ENCODE measurements at regions not wholly inside any gene's neighbourhood (a gene's known extent, or its start where the extent isn't known, plus 50 kb on each side); places are given as distances from the start of the nearest gene placed in this dataset.
"Not testable (repeated sequence)": the region's sequence is repeated elsewhere in the genome, so short reads cannot be mapped to it uniquely, and the experiment has no call there.

DNA sequence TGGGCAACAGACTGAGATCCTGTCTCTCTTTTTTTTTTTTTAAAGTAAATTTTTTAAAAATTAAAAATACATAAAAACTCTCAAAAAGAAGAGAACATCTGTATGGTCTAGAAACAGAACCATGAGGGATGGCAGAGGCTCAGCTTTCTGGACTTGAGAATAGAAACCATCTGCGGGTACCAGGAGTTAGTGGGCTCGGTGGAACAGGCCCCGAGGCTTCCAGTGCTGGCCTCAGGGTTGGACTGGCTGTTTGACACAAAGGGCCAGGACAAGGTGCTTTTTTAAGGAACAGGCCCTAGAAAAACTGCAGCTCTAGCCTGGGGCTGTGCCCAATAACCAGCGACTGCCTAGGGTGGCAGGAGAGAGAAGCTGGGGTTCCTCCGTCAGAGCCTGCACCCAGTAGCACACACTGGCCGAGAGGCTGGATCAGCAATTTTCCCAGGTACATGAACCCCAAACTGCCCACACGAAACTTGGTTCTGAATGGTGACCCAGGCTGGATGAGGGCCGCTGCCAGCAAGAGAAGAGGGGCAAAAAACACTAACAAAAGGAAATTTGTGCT lies 131.0 kb upstream of the OLIG3 start:
- DNase-seq = no peak

DNA sequence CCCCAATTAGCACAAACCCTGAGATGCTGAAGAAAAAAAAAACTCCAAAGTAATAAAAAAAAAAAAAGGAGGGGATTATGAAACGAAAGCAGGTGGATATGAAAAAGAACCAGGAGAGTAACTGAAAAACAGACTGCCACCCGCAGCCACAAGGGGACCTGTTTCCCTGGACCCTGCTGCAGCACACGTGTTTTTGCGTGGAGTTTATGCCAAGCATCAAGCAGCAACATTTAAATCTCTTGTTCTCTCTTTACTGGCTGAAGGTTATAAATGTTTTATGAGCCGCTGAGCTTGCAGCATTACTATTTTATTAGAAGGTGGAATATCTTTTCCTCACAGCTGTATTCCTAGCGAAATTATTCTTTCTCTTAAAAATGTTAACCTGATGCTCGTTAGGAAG lies 131.6 kb upstream of the OLIG3 start:
- DNase-seq = no peak

DNA sequence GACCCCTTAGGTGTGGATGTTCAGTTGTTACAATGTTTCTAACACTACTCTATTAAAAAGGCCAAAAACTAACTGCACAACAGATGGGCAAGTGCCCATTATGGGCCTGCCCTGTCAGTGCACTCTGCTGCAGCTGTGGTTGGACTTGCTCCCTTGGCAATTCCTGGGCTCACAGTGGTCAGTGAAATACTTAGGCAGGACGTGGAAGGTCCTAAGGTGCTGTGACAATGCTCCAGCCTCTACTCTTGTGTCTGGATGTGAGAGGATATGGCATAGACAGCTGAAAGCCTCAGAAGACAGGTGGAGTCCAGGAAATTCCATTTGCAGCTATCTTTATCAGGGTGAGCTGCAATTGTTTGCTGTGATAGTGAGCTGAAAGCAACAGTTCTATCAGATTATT lies 136.5 kb upstream of the OLIG3 start:
- no peak for DNase-seq

DNA sequence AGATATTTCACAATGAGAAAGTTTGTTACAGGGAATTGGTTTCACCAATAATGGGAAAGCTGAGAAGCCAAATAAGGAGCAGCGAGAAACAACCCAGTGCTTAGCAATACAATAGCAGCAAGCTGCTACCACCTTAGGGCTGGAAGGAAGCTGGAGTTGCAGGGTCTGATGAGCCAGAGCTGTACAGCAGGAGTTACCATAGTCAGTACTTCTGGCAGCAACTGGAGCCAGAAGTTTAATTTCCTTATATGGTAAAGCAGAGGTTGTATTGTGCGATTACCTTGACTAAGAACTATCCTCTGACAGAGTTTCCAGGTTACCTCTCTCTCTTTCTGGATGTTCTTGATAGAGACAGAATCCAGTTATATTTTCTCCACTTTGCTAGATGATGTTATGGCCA lies 137.1 kb upstream of the OLIG3 start:
- DNase-seq = no peak

DNA sequence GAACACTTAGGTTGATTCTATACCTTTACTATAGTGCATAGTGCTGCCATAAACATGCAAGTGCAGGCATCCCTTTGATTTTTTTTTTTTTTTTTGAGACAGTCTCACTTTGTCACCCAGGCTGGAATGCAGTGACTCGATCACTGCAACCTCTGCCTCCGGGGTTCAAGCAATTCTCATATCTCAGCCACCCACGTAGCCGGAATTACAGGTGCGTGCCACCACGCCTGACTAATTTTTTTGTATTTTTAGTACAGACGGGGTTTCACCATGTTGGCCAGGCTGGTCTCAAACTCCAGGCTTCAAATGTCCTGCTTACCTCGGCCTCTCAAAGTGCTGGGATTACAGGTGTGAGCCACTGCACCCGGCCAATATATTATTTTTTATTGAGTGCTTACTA lies 140.0 kb upstream of the OLIG3 start:
- DNase-seq = not testable (repeated sequence)

DNA sequence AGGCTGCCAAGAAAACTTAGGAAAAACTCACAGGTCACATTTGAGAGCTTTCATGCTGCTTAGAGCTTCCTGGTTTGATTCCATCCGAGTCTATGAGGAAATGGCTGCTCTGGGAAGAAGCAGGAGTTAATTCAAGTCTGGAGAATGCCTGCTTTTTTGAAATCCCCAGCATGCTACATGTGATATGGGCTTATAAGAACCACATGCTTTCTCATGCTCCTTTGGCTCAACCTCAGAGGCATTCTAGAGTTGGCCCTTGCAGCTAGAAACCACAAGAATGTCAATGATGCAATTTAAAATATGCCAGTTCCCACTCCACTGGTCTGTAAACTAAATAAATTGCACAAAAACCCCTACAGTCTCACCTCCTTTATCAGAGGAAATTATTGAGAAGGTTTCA lies 142.9 kb upstream of the OLIG3 start:
- no peak for DNase-seq

DNA sequence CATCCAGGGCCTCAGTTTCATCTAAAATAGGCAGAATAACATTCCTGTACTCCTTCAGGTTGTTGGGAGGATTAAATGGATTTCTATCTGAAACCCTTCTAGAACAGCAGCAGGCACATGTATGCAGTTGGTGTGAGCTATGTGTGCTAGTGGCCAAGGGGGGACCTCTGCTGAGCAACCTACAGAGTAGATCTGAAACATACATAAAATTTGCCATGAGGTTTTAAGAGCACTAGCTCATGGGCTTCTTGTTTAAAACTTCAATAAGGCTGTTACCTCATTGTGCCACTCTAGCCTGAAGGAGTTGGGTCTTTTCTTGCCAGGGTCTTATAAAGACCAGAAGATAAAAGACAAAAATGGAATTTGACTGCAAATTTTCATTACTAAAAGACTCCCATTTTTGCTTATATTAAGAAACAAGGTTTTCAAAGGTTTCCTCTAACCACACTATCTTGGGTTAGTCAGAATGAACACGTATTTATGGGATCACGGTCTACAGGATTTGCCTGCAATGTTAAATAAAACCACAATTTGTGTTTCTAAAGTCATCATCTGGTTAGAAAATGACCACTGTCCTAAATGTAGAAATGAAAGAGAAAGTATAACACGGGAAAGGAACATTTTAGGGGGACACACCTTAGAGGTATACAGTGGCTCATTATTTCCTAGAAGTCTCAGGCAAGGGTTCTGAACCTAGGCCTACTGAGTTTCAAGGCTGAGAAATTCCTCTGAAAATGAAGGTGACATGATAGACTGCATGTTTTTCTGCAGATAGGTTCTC lies 144.9 kb upstream of the OLIG3 start:
- no peak for DNase-seq

DNA sequence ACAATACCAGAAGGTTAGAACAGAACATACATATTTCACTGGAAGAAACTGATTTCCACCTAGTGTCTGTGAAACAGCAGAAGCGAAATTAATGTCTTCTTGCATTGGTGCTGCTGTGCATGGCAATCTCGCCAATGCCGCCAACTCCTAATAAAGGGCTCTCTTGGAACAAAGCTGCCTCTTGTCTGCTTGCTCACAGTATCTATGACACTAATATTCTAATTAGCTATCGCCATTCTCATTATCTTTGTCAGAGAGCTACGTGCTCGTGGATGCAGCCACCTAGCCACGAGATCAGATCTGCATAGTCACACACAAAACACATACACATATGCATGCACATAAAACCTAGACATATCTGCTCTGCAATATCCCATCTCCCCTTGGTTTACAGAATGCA lies 145.9 kb upstream of the OLIG3 start:
- no peak for DNase-seq

DNA sequence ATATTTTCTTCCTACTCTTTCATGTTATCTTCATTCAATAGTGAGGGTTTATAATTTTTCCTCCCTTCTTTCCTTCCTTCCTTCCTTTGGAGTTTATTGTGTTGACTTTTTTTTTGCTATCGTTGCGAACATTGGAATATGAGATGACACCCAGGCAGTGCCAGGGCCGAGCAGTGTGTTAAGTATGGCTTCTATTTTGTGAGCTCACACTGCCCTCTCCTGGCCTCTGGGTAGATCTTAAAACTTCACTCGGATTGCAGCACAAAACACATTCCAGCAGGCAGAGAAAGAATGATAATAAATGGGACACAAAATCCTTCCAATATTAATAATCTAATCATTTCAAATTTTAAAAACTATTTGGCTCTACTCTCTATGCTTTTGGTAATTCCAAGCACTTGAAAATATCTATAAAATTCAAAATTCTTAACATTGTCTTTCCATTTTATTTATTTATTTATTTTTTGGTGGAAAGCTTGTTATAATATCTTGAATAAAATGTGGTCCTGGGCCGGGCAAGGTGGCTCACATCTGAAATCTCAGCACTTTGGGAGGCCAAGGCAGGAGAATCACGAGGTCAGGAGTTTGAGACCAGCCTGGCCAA lies 147.4 kb upstream of the OLIG3 start:
- DNase-seq = peak; percentile 76

DNA sequence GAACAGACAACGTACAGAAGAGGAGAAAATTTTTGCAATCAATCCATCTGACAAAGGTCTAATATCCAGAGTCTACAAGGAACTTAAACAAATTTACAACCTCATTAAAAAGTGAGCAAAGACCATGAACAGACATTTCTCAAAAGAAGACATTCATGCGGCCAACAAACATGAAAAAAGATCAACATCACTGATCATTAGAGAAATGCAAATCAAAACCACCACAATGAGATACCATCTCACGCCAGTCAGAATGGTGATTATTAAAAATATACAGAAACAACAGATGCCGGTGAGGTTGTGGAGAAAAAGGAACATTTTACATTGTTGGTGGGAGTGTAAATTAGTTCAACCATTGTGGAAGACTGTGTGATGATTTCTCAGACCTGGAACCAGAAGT lies 149.0 kb upstream of the OLIG3 start:
- not testable (repeated sequence) for DNase-seq

DNA sequence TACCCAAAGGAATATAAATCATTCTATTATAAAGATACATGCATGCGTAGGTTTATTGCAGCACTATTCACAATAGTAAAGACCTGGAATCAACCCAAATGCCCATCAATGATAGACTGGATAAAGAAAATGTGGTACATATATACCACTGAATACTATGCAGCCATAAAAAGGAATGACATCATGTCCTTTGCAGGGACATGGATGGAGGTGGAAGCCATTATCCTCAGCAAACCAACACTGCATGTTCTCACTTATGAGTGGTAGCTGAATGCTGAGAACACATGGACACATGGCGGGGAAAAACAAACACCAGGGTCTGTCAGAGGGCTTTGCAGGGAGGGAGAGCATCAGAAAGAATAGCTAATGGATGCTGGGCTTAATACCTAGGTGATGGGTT lies 149.4 kb upstream of the OLIG3 start:
- DNase-seq = not testable (repeated sequence)

DNA sequence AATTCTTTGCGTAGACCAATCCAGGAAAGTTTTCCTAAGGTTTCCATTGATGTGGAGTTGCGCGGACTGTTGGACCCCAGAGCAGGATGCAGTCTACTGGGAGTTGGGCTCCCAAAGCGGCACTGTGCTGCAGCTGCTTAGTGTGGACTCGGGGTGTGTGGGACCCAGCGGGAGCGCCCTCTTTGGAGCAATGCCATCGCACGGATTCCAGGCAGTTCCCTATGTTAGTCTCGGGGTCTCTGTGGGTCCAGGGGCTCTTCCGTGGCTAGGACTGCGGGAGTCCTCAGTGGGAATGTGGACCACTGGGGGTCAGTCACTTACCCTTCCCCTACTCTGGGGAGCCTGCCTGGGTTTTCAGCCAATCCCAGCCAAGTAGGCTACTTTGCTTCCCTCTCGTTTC lies 151.7 kb upstream of the OLIG3 start:
- DNase-seq = no peak

DNA sequence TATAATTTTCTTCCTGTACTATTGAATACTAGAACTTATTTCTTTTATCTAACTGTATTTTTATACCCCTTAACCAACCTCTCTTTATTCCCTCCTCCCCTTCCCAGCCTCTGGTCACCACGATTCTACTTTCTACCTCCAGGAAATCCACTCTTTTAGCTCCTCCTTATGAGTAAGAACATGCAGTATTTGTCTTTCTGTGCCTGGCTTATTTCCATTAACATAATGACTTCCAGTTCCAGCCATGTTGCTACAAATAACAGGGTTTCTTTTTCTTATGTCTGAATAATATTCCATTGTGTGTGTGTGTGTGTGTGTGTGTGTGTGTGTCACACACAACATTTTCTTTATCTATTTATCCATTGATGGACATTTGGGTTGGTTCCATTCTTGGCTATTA lies 152.3 kb upstream of the OLIG3 start:
- no peak for DNase-seq

DNA sequence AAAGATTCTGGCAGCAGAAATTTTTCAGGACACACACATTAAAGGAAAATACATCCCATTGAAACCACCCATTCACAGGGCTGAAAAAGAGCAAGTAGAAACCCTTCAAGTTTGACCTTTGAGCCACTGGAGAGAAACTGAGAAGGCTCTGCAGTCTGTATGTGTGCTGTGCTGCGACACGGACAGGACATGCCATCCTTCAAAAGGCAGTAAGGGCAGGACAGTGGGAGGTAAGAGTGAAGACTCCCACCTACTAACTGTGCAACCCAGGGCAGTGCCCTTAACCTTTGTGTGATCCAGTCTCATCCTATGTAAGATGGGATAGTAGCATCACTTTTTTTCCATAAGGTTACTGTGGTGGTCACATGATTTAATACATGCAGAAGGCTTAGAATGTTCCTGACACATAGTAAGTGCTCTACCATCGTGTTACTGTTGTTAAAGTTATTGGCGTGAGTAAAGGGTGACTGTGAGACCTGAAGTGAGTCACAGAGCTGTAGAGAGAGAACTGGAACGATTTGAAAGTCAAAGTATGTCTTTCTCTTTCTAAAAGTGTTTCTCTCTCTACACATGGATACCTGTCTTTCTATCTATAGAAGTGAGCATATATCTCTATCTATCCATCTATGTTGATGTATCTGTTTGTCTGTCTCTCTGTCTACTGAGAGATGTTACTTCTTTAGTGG lies 153.7 kb upstream of the OLIG3 start:
- DNase-seq = no peak

DNA sequence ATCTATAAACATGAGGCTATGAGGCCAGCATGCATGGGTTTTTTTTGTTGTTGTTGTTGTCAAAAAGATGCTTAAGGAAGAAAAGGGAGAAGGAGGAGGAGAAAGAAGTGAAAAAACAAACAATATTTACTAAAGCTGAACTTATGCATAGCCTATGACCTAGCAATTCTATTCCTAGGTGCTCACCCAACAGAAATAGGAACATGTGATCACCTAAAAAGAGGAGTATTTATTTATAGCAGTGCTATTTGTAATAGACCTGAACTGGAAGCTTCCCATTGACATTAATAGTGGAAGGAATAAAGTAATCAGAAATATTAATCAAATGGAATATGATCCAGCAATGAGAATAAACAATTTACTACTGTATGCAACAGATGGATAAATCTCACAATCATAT lies 156.5 kb upstream of the OLIG3 start:
- DNase-seq = no peak

DNA sequence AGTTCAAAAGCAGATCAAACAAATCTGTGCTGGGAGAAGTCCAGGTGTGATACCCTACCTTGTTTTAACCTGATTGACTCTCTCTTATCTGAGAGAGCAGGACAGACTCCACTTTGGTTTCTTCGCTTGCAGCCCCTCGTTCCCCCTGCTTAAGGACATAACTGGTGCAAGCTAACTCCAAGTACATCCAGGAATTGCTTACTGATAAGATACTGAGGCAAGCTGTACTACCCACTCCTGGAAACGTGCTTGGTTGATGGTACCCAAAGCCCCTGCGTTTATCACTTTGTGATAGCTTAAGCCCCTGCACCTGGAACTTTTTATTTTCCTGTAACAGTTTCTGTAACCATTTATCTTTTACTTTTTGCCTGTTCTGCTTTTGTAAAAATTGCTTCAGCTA lies 157.0 kb upstream of the OLIG3 start:
- no peak for DNase-seq

DNA sequence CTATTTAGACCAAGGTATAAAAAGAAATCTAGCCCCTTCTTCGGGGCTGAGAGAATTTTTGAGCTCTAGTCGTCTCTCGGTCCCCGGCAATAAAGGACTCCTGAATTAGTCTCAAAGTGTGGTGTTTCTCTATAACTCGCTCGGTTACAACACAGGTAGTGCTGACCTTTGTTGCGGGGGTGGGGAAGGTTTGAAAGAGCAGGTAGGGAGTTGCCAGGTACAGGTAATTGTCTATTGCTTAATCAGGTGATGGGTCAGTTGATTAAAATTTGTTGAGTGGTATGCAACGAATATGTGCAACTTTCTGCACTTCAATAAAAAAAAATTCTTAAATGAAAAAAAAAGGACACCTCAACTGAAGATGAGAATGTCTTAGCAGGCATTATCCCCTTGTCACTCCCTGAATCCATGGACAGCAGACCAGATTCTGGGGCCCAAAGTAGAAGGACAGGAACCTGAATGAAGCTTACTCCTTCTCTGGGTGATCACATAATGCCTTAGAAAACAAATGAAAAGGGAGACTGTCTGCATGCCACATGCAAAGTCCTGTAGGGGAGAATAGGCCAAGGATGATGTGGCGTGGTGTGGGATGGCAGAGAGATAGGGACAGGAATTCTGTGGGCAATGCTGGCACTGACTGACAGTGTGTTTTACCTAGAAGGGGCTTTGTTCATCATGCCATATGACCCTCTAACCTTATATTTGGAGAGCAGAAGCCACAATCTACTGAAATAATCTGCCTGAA lies 157.6 kb upstream of the OLIG3 start:
- DNase-seq = no peak

DNA sequence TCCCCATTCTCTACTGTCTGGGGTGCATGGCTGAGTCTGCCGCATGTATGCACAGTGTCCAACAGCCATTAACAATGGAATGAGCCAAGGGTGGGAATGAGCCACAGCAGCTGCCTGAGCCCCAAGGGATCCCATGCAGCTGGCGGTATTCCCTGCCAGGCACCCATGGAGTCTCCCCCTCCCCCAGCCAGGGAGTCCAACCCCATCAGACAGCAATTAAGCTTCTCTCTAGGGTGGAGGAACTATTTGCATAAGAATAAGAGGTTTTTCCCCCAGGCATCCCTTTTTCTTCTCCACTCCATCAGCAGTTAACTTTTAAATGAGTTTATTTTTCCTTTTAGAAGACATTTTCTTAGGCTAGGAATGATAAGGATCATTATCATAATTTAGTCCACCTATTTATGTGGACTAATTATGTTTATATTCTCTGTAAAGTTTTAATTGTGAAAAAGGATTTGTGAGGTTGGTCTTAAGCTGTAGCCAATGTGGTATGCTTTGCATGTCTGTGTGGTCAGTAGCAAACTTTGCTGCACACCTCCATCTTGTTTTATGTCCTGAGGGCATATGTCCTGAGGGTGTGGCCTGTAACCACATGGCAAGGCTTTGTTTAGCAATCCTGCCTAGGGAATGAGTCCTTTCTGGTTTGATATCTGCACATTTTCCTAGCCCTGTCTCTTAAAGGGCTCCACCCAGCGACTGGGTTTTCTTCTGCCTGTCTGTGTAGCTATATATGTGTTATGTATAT lies 158.9 kb upstream of the OLIG3 start:
- no peak for DNase-seq

DNA sequence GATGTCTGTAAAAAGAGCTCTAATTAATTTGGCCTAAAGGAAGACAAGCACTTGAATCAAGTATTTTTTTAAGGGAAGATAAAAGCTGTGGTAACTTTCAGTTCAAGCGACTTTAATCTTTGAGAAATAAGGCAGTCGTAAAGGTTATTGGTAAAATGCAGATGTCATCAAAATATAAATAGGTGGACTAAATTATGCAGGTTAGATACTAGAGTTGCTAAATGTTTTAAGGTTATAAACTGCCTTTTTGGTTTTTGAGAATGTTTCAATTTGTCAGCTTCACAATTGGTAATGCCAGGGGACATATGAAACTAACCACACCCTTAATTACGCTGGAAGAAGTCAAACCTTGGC lies 159.5 kb upstream of the OLIG3 start:
- no peak for DNase-seq

DNA sequence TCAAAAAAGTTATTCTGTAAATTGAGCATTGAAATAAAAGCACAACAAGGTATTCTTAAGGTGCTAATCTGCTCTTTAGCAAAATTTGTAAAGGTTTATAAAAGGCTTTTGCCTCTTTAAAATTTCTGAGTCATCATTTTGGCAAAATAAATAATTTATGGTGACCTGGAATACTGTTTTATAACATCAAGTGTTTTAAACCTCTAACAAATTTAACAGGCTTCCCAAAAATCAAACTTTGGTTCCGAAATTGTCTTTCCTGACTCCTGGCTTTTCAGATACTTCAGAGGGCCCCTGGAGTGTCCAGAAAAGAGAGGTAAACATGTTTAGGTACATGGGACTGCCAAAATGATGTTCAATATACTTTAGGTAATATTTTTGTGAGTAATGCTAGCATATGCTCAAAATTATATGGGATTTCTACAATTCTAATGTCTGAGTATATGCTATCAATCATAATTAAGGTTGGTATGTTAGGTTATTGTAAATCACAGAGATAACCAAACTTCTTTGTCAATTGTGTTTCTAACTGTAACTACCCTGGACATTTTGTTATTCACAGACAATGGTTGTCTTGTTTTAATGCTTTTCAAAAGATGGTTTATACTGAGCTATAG lies 160.3 kb upstream of the OLIG3 start:
- no peak for DNase-seq

DNA sequence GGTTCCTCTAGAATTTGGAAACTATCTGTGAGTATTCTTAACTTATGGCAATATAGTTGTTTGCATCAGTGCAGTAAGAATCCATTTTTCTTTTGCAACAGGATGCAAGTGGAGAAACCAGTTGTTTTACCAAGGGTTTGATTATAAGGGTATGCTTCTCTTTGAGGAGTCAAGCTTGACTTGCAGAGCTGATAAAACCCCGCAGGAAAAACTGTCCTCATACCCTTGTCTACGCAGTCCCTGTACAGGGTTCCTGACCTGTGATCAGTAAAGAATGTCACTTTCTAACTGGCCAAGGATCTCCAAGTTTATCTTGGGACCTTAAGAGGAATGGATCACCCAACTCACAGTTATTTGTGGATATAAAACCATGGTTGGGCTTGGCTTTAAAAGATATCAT lies 161.1 kb upstream of the OLIG3 start:
- DNase-seq = no peak

DNA sequence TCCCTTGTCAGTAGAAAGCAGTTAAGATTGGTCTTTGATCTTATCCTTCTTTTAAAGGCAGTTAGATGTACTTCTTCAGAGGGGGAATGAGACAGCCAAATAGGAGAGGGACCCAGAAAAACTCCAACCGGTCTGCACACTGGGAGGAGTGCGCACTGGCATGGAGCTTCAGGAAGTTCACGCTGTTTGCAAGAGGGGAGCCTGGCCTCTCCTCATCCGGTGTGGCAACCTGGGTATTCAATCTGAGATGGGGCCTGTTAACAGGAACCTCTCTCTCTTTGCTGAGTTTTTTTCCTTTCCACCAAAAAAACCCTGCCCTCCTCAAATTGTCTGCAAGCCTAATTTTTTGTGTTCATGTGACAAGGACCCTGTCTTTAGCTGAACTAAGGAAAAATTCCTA lies 162.5 kb upstream of the OLIG3 start:
- no peak for DNase-seq

Measured in activated CD8-positive, alpha-beta memory T cell treated with anti-CD3 and anti-CD28 coated beads for 24 hours (primary cell).